Ishikawa (cell line): ENCODE measurements at regions not wholly inside any gene's neighbourhood (a gene's known extent, or its start where the extent isn't known, plus 50 kb on each side); places are given as distances from the start of the nearest gene placed in this dataset.

Source experiments
- CEBPB ChIP-seq: IDR thresholded peaks from 2 replicates; pipeline ENCODE4 v1.6.1; 2012
- EP300 ChIP-seq: IDR thresholded peaks from 2 replicates; pipeline ENCODE4 v1.6.1; 2012; ENCODE audit warnings: borderline replicate concordance
- MAX ChIP-seq: IDR thresholded peaks from 2 replicates; pipeline ENCODE4 v1.6.1; 2012
- NFIC ChIP-seq: IDR thresholded peaks from 2 replicates; pipeline ENCODE4 v1.6.1; 2012
- RAD21 ChIP-seq: IDR thresholded peaks from 2 replicates; pipeline ENCODE4 v1.6.1; 2012; ENCODE audit warnings: low read depth
- REST ChIP-seq: IDR thresholded peaks from 2 replicates; pipeline ENCODE4 v1.6.1; 2012; ENCODE audit warnings: low read depth, mild to moderate bottlenecking
- TAF1 ChIP-seq: IDR thresholded peaks from 2 replicates; pipeline ENCODE4 v1.6.1; 2012; ENCODE audit warnings: low read depth, mild to moderate bottlenecking
- TCF12 ChIP-seq: IDR thresholded peaks from 2 replicates; pipeline ENCODE4 v1.6.1; 2012; ENCODE audit warnings: low read depth
- YY1 ChIP-seq: IDR thresholded peaks from 2 replicates; pipeline ENCODE4 v1.6.1; 2012; ENCODE audit warnings: low read depth

GRCh38 chr6:97863697-97864096 lies 580.7 kb upstream of the MMS22L start:
- TF ChIP-seq RAD21 (no peak), TCF12 (no peak), YY1 (no peak), MAX (no peak), NFIC (no peak), REST (no peak), CEBPB (no peak), EP300 (no peak), TAF1 (no peak)
